ENCODE measurements at regions not wholly inside any gene's neighbourhood (a gene's known extent, or its start where the extent isn't known, plus 50 kb on each side); places are given as distances from the start of the nearest gene placed in this dataset.

DNA sequence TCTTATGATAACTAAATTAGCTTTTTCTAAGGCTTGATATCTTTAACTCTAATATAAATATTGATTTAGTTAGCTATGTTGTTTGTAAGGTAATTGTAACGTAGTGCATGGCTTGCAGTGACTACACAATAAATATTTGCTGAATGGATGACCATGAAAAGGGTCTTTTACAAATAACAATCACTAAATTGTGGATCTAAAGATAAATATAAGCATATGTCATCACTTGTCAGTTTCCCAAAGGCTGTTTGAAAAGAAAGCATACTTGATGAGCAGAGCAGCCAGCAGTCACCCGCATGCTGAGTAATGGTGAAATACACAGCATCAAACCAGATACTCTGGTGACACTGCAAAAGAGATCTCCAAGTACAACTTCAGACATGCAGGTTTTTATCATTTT lies 92.5 kb upstream of the FMN2 start:
- no peak overlapping the region for H3K18ac ChIP-seq (ENCODE audit: extremely low read depth, low read length)
- no peak overlapping the region for H2AK5ac ChIP-seq (ENCODE audit: low read depth, low read length)
- DNase-seq (ENCODE audit: low read depth in 1 of 2, low spot score in 2 of 2): no peak
- H4K5ac ChIP-seq (ENCODE audit: insufficient read length, low read depth, low read length): no peak overlapping the region
- no peak overlapping the region for H2BK120ac ChIP-seq (replicated peaks; ENCODE audit: low read depth, low read length)
- no peaks in the 10 kb centered on the region for H3K79me2 ChIP-seq (ENCODE audit: control insufficient read depth in 1 of 2, insufficient read depth in 2 of 2, low read length in 2 of 2)
- no peak overlapping the region for H2BK20ac ChIP-seq (ENCODE audit: low read length)
- ChIA-PET CTCF (ENCODE audit: partially characterized antibody) (interaction anchor here (0.6 to 1.9 kb wide), 5 partner anchors 12 to 1650 kb away, joined by 3 to 5 read pairs (median 3); no protein-coding TSS in a partner anchor), POLR2A (ENCODE audit: partially characterized antibody) (no interaction called here)
- no peak overlapping the region for H3K4ac ChIP-seq (replicated peaks; ENCODE audit: insufficient read length, low read depth, low read length)
- TF ChIP-seq CTBP2 (IDR thresholded peaks at IDR 0.05; ENCODE audit: borderline replicate concordance, insufficient read depth, insufficient read length, low read length) (no peak), HDAC2 (IDR thresholded peaks at IDR 0.05; ENCODE audit: borderline replicate concordance in 1 of 2, low read depth in 2 of 2, low read length in 2 of 2) (no peak), TAF7 (optimal IDR thresholded peaks at IDR 0.05; ENCODE audit: borderline replicate concordance, low read depth, low read length) (no peak), GABPA (IDR thresholded peaks at IDR 0.05; ENCODE audit: borderline replicate concordance, insufficient read depth, low read length) (no peak), RFX5 (IDR thresholded peaks at IDR 0.05; ENCODE audit: borderline replicate concordance, low read depth, low read length) (no peak), BCL11A (IDR thresholded peaks at IDR 0.05; ENCODE audit: low read depth in 2 of 2, low read length in 2 of 2) (no peak)
- TF ChIP-seq, protein P1, sequence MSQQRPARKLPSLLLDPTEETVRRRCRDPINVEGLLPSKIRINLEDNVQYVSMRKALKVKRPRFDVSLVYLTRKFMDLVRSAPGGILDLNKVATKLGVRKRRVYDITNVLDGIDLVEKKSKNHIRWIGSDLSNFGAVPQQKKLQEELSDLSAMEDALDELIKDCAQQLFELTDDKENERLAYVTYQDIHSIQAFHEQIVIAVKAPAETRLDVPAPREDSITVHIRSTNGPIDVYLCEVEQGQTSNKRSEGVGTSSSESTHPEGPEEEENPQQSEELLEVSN (IDR thresholded peaks at IDR 0.05): no peak
- no peak overlapping the region for H4K8ac ChIP-seq (ENCODE audit: extremely low read depth, insufficient read depth, low read length)
- peaks cover 3 to 10% of the 10 kb centered on the region in 2 experiments; a peak in 3 of 4 replicates for H3K9me3 ChIP-seq (ENCODE audit: insufficient read depth in 2 of 2, low read depth in 1 of 2, low read length in 1 of 2)
- no peak overlapping the region for H2AFZ ChIP-seq (ENCODE audit: low read length)
- no peaks in the 10 kb centered on the region for H4K20me1 ChIP-seq (replicated peaks in 1 of 2; ENCODE audit: control insufficient read depth in 1 of 2, insufficient read depth in 2 of 2, low read length in 2 of 2)
- no peak for FAIRE-seq
- no peak overlapping the region for H2BK12ac ChIP-seq (ENCODE audit: low read depth, low read length)
- H4K91ac ChIP-seq (replicated peaks; ENCODE audit: insufficient read length, low read length): no peak overlapping the region
- H3K27me3 ChIP-seq (replicated peaks in 1 of 4; ENCODE audit: control insufficient read depth in 3 of 4, extremely low read depth in 1 of 4, insufficient read depth in 3 of 4, low read length in 3 of 4): no peaks in the 10 kb centered on the region
- no peak overlapping the region for H3K56ac ChIP-seq (replicated peaks; ENCODE audit: insufficient read length, low read depth, low read length)
- H2BK15ac ChIP-seq (ENCODE audit: low read length): no peak overlapping the region
- no peaks in the 10 kb centered on the region for H3K4me1 ChIP-seq (replicated peaks in 1 of 4; ENCODE audit: control insufficient read depth in 3 of 4, insufficient read depth in 4 of 4, low read length in 3 of 4)
- H3K4me2 ChIP-seq (ENCODE audit: insufficient read depth in 1 of 2, low read depth in 2 of 2, low read length in 2 of 2): no peak overlapping the region
- H3K36me3 ChIP-seq (ENCODE audit: control insufficient read depth in 2 of 4, insufficient read depth in 4 of 4, low read length in 3 of 4): no peaks in the 10 kb centered on the region
- H3K23ac ChIP-seq (ENCODE audit: insufficient read length): no peak overlapping the region
- H3K14ac ChIP-seq (ENCODE audit: insufficient read length): no peak overlapping the region
- peaks cover 3% of the 10 kb centered on the region; the same call in 1 of the 2 replicates for H3K23me2 ChIP-seq (ENCODE audit: low read depth, low read length)
- no peak overlapping the region for H3K9ac ChIP-seq (replicated peaks in 1 of 4; ENCODE audit: extremely low read depth in 1 of 4, low read depth in 3 of 4, low read length in 3 of 4)
- 95% methylated on average over 2 of the region's 2 CpGs; no CpG with 5 or more reads in 1 of the 2 experiments for WGBS, 2 experiments (ENCODE audit: extremely low coverage in 1 of 2, insufficient coverage in 1 of 2, insufficient read length in 1 of 2, insufficient replicate concordance in 2 of 2, low coverage in 1 of 2, low lambda C conversion rate in 2 of 2, missing lambda C conversion rate in 1 of 2)
- no peak overlapping the region for H3K4me3 ChIP-seq (ENCODE audit: extremely low read depth in 1 of 4, insufficient read depth in 2 of 4, low read depth in 3 of 4, low read length in 4 of 4)
- no peaks in the 10 kb centered on the region for H3K79me1 ChIP-seq (ENCODE audit: low read depth, low read length)
- H2BK5ac ChIP-seq (ENCODE audit: low read depth, low read length): no peak overlapping the region
- no peak overlapping the region for H3K27ac ChIP-seq (ENCODE audit: low read depth, low read length)

Data from H1 (cell line).